Keratinocyte (primary cell): ENCODE measurements at regions not wholly inside any gene's neighbourhood (a gene's known extent, or its start where the extent isn't known, plus 50 kb on each side); places are given as distances from the start of the nearest gene placed in this dataset.

Experiments
- EZH2 ChIP-seq: IDR thresholded peaks from one replicate; pipeline ENCODE4 v1.6.1; 2012; ENCODE audit warnings: inconsistent platforms, mild to moderate bottlenecking, low read length, moderate library complexity
- TF ChIP-seq, protein P1 (sequence below), 3 experiments: IDR thresholded peaks in 1 of 3; conservative IDR thresholded peaks in 1 of 3; optimal IDR thresholded peaks in 1 of 3; 2 replicates in 2 of 3; 3 replicates in 1 of 3; pipeline versions ENCODE3 to v1.5.1; 2011; ENCODE audit warnings: low read length in 3 of 3, mild to moderate bottlenecking in 3 of 3, moderate library complexity in 2 of 3, control low read depth in 1 of 3, inconsistent platforms in 1 of 3; ENCODE audit not compliant: insufficient read depth in 2 of 3; ENCODE audit errors: extremely low read depth in 1 of 3

DNA sequence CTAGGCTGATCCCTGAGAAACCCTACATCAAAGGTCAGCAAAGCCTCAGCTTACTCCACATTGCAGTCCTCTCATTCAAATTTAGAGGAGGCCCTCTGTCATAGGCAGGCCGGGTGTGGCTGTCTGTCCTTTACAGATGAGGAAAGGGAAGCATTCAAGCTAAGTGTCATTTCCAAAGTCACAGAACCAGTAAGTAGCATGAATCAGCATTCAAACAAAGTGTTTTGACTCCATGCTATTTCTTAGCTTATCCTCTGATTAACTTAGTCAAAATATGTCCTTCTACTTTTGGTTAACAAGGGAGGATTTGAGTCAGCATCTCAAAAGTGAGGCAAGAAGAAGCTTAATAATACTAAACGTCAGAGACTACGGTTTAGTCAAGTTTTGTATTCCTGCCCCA, 409.0 kb upstream of the POU3F3 start:
- TF ChIP-seq, protein P1, sequence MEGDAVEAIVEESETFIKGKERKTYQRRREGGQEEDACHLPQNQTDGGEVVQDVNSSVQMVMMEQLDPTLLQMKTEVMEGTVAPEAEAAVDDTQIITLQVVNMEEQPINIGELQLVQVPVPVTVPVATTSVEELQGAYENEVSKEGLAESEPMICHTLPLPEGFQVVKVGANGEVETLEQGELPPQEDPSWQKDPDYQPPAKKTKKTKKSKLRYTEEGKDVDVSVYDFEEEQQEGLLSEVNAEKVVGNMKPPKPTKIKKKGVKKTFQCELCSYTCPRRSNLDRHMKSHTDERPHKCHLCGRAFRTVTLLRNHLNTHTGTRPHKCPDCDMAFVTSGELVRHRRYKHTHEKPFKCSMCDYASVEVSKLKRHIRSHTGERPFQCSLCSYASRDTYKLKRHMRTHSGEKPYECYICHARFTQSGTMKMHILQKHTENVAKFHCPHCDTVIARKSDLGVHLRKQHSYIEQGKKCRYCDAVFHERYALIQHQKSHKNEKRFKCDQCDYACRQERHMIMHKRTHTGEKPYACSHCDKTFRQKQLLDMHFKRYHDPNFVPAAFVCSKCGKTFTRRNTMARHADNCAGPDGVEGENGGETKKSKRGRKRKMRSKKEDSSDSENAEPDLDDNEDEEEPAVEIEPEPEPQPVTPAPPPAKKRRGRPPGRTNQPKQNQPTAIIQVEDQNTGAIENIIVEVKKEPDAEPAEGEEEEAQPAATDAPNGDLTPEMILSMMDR (optimal IDR thresholded peaks at IDR 0.05 in 1 of 3, IDR thresholded peaks at IDR 0.05 in 1 of 3, conservative IDR thresholded peaks at IDR 0.05 in 1 of 3; ENCODE audit: extremely low read depth in 1 of 3, insufficient read depth in 2 of 3, low read length in 3 of 3) = no peak
- no peak for TF ChIP-seq EZH2
